K562 (cell line): ENCODE measurements at regions not wholly inside any gene's neighbourhood (a gene's known extent, or its start where the extent isn't known, plus 50 kb on each side); places are given as distances from the start of the nearest gene placed in this dataset.

ENCODE experiments used
- ATAC-seq: fragments of 200-7000 bp; cut with Tn5 transposase; 3 replicates; pipeline ENCODE4 v1.9.1; 2020; ENCODE audit warnings: moderate library complexity
- BruUV-seq: library from RNA; stranded (reverse); fragments of 400-500 nt; replicated peaks from 2 replicates; lab custom pipeline; 2021; lab: Mats Ljungman, UMichigan
- CTCF ChIA-PET: fragments of 300-600 bp; formaldehyde crosslinking; extraction: SDS; loops from one replicate; lab custom pipeline; 2021; ENCODE audit warnings: low intra/inter-chr PET ratio; lab: Yijun Ruan, JAX
- POLR2A ChIA-PET: fragments of 300-600, 350-650 bp; sonication (Branson Sonifier 250); formaldehyde crosslinking; extraction: SDS; loops from one replicate; lab custom pipeline; 2021; ENCODE audit warnings: antibody characterized with exemption, inconsistent platforms; lab: Yijun Ruan, JAX
- DNase-seq, 4 experiments: peaks; one replicate each; pipeline versions ENCODE4 v3.0.0 to v3.0.0-alpha.2; 2011 to 2018; ENCODE audit warnings: low spot score in 3 of 4, mixed read lengths in 3 of 4; ENCODE audit errors: extremely low read depth in 1 of 4
- FAIRE-seq: peaks from 2 replicates; lab custom pipeline; 2011; peaks lifted over from hg19 to GRCh38; lab: Jason Lieb, UNC
- H2AFZ ChIP-seq: 2 replicates; pipeline ENCODE4 v1.6.0; 2011; ENCODE audit warnings: low read depth, low read length, control low read depth, inconsistent platforms
- H3K27ac ChIP-seq: fragments of 200-600 bp; 3 replicates; pipeline ENCODE4 v1.8.0; 2011; ENCODE audit warnings: low read depth, mild to moderate bottlenecking, control low read depth, inconsistent platforms, low read length, moderate library complexity, mixed read lengths; ENCODE audit errors: extremely low read depth
- H3K27me3 ChIP-seq, 2 experiments: fragments of 300-600 bp in 1 of 2; 2 replicates in 1 of 2; 3 replicates in 1 of 2; pipeline versions ENCODE4 v1.6.0 to v1.8.0; 2011; ENCODE audit warnings: inconsistent platforms in 2 of 2, low read length in 2 of 2, mild to moderate bottlenecking in 1 of 2, mixed read lengths in 1 of 2, moderate library complexity in 1 of 2; ENCODE audit not compliant: control insufficient read depth in 2 of 2, insufficient read depth in 2 of 2
- H3K36me3 ChIP-seq: fragments of 300-600 bp; 3 replicates; pipeline ENCODE4 v1.8.0; 2011; ENCODE audit warnings: mild to moderate bottlenecking, low read length, inconsistent platforms; ENCODE audit not compliant: control insufficient read depth, insufficient read depth
- H3K4me1 ChIP-seq, 2 experiments: fragments of 200-600 bp in 1 of 2; replicated peaks in 1 of 2; 2 replicates in 1 of 2; 3 replicates in 1 of 2; pipeline versions ENCODE4 v1.5.1 to v1.8.0; 2011; ENCODE audit warnings: inconsistent platforms in 2 of 2, low read length in 2 of 2, mild to moderate bottlenecking in 1 of 2, mixed read lengths in 1 of 2, moderate library complexity in 1 of 2; ENCODE audit not compliant: control insufficient read depth in 2 of 2, insufficient read depth in 2 of 2
- H3K4me2 ChIP-seq: 2 replicates; pipeline ENCODE4 v1.6.1; 2011; ENCODE audit warnings: low read length, control low read depth, inconsistent platforms, mixed read lengths; ENCODE audit not compliant: insufficient read depth
- H3K4me3 ChIP-seq: fragments of 200-600 bp; sonication (generic), shearing (Covaris generic); 2 replicates; pipeline ENCODE4 v1.5.1; 2016; ENCODE audit warnings: control low read depth, inconsistent platforms
- H3K79me2 ChIP-seq: fragments of 200-600 bp; 3 replicates; pipeline ENCODE4 v1.8.0; 2011; ENCODE audit warnings: low read length, inconsistent platforms; ENCODE audit not compliant: control insufficient read depth, insufficient read depth
- H3K9ac ChIP-seq, 2 experiments: 2 replicates each; pipeline versions ENCODE4 v1.6.0 to v1.6.1; 2011; ENCODE audit warnings: low read depth in 2 of 2, low read length in 2 of 2, control low read depth in 1 of 2, inconsistent platforms in 1 of 2, mild to moderate bottlenecking in 1 of 2, mixed read lengths in 1 of 2; ENCODE audit not compliant: insufficient read depth in 1 of 2
- H3K9me1 ChIP-seq: one replicate; pipeline ENCODE4 v1.6.0; 2011; ENCODE audit warnings: inconsistent platforms, mild to moderate bottlenecking, low read length, moderate library complexity; ENCODE audit not compliant: control insufficient read depth, insufficient read depth
- H3K9me3 ChIP-seq: replicated peaks from 2 replicates; pipeline ENCODE4 v1.5.1; 2011; ENCODE audit warnings: low read depth, low read length, inconsistent platforms; ENCODE audit not compliant: control insufficient read depth, insufficient read depth
- H4K20me1 ChIP-seq: replicated peaks from 2 replicates; pipeline ENCODE4 v1.6.1; 2011; ENCODE audit warnings: low read length, inconsistent platforms, mixed read lengths; ENCODE audit not compliant: control insufficient read depth, insufficient read depth
- ADNP ChIP-seq: fragments of 200-800 bp; sonication (Bioruptor generic); IDR thresholded peaks from 2 replicates; pipeline ENCODE4 v1.6.1; 2016; ENCODE audit warnings: missing genetic modification characterization, missing compliant biosample characterization
- ARNT ChIP-seq, 2 experiments: fragments of 450-650 bp; IDR thresholded peaks; 2 replicates each; pipeline ENCODE4 v1.6.1; 2016; ENCODE audit warnings: mild to moderate bottlenecking in 1 of 2
- CAMTA2 ChIP-seq: fragments of 250-450 bp; sonication (Bioruptor Pico); conservative IDR thresholded peaks from 2 replicates; pipeline ENCODE4 v1.5.1; 2022
- CBFB ChIP-seq: sonication (generic); formaldehyde crosslinking; IDR thresholded peaks from 2 replicates; pipeline ENCODE4 v1.4.0; 2020; ENCODE audit warnings: mild to moderate bottlenecking, missing genetic modification reagents
- FOSL1 ChIP-seq: fragments of 200-800 bp; sonication (Bioruptor generic); conservative IDR thresholded peaks from 2 replicates; pipeline ENCODE4 v1.6.1; 2016; ENCODE audit warnings: missing genetic modification characterization, missing compliant biosample characterization
- GABPB1 ChIP-seq: sonication (generic); formaldehyde crosslinking; IDR thresholded peaks from 2 replicates; pipeline ENCODE4 v1.8.0; 2022; ENCODE audit warnings: mild to moderate bottlenecking, missing genetic modification reagents
- HCFC1 ChIP-seq: IDR thresholded peaks from 2 replicates; pipeline ENCODE4 v1.6.1; 2012; ENCODE audit warnings: low read depth, low read length, improper control_type of control experiment
- HNRNPK ChIP-seq: fragments of 200-400 bp; formaldehyde crosslinking; IDR thresholded peaks from one replicate; pipeline ENCODE4 v1.6.1; 2018; ENCODE audit warnings: mild to moderate bottlenecking, low read depth, low read length; ENCODE audit not compliant: poor library complexity, severe bottlenecking
- HSF4 ChIP-seq: fragments of 250-450 bp; sonication (Bioruptor Pico); IDR thresholded peaks from 2 replicates; pipeline ENCODE4 v2.1.2; 2022; ENCODE audit warnings: mild to moderate bottlenecking, moderate library complexity, borderline replicate concordance
- L3MBTL2 ChIP-seq: fragments of 450-650 bp; IDR thresholded peaks from 2 replicates; pipeline ENCODE4 v1.6.1; 2016; ENCODE audit warnings: mild to moderate bottlenecking, moderate library complexity
- SMC3 ChIP-seq: conservative IDR thresholded peaks from 2 replicates; pipeline ENCODE4 v1.6.1; 2011; ENCODE audit warnings: low read depth, low read length, improper control_type of control experiment; ENCODE audit not compliant: insufficient read depth
- ZFP36 ChIP-seq: fragments of 150-350 bp; IDR thresholded peaks from 2 replicates; pipeline ENCODE4 v1.6.1; 2018; ENCODE audit warnings: low read length, low read depth; ENCODE audit not compliant: partially characterized antibody
- ZNF695 ChIP-seq: fragments of 450-650 bp; formaldehyde crosslinking; IDR thresholded peaks from 2 replicates; pipeline ENCODE4 v1.4.0; 2020; ENCODE audit warnings: mild to moderate bottlenecking, moderate library complexity
- ZNF780A ChIP-seq: fragments of 250-450 bp; sonication (Bioruptor Pico); IDR thresholded peaks from 2 replicates; pipeline ENCODE4 v1.5.0; 2021; ENCODE audit warnings: mild to moderate bottlenecking
- WGBS: fragments of 100-300 bp; shearing (Covaris generic); methylation state at CpG from one replicate; pipeline ENCODE4 v1.1.6; 2016; ENCODE audit warnings: low coverage, mixed read lengths; ENCODE audit not compliant: insufficient coverage; ENCODE audit errors: missing lambda C conversion rate; 5-methylcytosine and 5-hydroxymethylcytosine counted together
- in situ Hi-C: fragments of 300-500 bp; cut with MboI; formaldehyde crosslinking; loops from 4 replicates; pipeline ENCODE4 v1.15.0; 2018; ENCODE audit warnings: inconsistent platforms, mixed read lengths
- intact Hi-C: fragments of 100-400 bp; cut with micrococcal nuclease; formaldehyde crosslinking; loops from 2 replicates; pipeline ENCODE4 v1.14.2; 2022

DNA sequence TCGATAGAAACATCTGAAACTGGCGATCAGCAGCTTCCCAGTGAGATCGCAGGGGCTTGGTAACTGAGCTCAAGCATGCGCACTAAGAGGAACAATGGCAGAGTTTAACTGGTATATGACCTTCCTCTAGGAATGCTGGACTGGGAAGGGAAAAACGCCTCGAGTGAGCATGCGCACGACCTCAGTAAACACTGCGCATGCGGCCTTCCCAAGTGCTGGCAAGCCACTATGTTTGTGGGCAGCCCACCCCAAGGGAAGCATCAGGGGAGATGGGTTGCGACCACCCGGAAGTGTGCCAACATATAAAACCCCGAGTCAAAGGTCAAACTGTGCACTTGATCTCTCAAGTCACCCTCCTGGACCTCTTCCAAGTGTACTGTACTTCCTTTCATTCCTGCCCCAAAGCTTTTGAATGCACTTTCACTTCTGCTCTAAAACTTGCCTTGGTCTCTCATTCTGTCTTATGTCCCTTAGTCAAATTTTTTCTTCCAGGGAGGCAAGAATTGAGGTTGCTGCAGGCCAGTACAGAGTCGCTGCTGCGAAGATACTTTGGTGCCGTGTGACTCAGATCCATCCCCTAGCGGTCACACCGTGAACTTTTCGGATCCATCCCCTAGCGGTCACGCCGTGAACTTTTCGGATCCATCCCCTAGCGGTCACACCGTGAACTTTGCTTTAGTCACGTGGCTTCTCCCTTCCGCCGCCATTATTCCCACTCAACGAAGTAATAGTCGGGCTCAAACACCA lies 243.3 kb downstream of the FAM43A start (continued):
- TF ChIP-seq ADNP (tag) (no peak), ZNF780A (CRISPR knock-in tag) (no peak), ZNF695 (CRISPR knock-in tag) (no peak), ZFP36 (no peak), GABPB1 (peak; percentile 29; the same call in 1 of the 2 replicates), HNRNPK (no peak), SMC3 (peak; percentile 44), L3MBTL2 (peak; percentile 98), HCFC1 (peak; percentile 21; the same call in 1 of the 2 replicates), FOSL1 (tag) (peak; percentile 42; the same call in 1 of the 2 replicates), CBFB (CRISPR knock-in tag) (no peak), CAMTA2 (CRISPR knock-in tag) (no peak)

DNA sequence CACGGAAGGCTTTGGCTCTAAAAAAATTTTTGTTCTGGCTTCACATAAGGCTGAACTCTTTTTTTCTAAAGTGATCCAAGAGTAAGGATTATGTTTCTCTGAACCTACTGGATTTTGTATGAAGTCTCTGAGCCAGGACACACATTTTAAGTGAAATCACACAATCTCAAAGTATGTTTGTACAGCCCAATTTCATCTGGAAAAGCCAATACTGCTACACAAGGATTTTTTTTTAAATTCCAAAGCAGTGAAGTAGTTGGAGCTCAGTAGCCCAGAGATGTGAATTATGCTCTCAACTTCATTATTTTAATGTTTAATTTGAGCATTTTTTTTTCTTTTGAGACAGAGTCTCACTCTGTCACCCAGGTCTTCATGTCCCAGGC lies 243.9 kb downstream of the FAM43A start:
- Histone ChIP-seq H4K20me1 (no peaks in the 10 kb centered on the region), H3K27ac (no peak overlapping the region), H3K9me1 (no peaks in the 10 kb centered on the region), H3K4me2 (no peak overlapping the region), H3K4me1 (no peaks in the 10 kb centered on the region), H2AFZ (no peak overlapping the region), H3K9ac (no peak overlapping the region), H3K9me3 (no peaks in the 10 kb centered on the region), H3K79me2 (no peaks in the 10 kb centered on the region), H3K27me3 (peaks cover 7 to 17% of the 10 kb centered on the region in 2 experiments; a peak in 3 of 5 replicates), H3K36me3 (no peaks in the 10 kb centered on the region), H3K4me3 (no peak overlapping the region)
- WGBS = 18% methylated on average over 1 of the region's 1 CpG
- ChIA-PET POLR2A (no interaction called here), CTCF (interaction anchor here (0.6 to 1.1 kb wide), 3 partner anchors 153 to 306 kb away, joined by 3 to 4 read pairs (median 3); no protein-coding TSS in a partner anchor)
- in situ Hi-C loops = no loop called here
- BruUV-seq = no TSS peak
- FAIRE-seq (no peak), ATAC-seq (no peak), DNase-seq (no peak)
- intact Hi-C loops = no loop called here
- TF ChIP-seq ARNT (IDR thresholded peaks at IDR 0.05) = 0 out of 4 replicates have a peak, but pooled peaks of 1 of the 2 experiments have one; percentile 3
- TF ChIP-seq HSF4 (CRISPR knock-in tag) = no peak
